Naive thymus-derived CD8-positive, alpha-beta T cell (primary cell): ENCODE measurements at regions not wholly inside any gene's neighbourhood (a gene's known extent, or its start where the extent isn't known, plus 50 kb on each side); places are given as distances from the start of the nearest gene placed in this dataset.
A peak's percentile ranks its signal among the peaks of the same experiment; 100 is the strongest.

ENCODE experiments used
- ATAC-seq, 2 donors: fragments of 150-1000 bp; cut with Tn5 transposase in 1 of 2; sonication (Bioruptor Pico), chemical (Tn5 transposase) in 1 of 2; 1 replicate in 1 of 2; 2 replicates in 1 of 2; pipeline ENCODE4 v1.10.0; 2021; ENCODE audit warnings: mild to moderate bottlenecking in 2 of 2, moderate library complexity in 2 of 2
- POLR2A ChIA-PET: fragments of 350-600 bp; sonication (Branson Sonifier 250); formaldehyde crosslinking; loops from one replicate; lab custom pipeline; 2021; ENCODE audit warnings: antibody characterized with exemption; lab: Charles Lee
- DNase-seq, 10 donors: peaks; one replicate each; pipeline versions ENCODE4 v3.0.0 to v3.0.0-alpha.2; 2020 to 2022
- H3K27ac Mint-ChIP-seq, 10 donors: one replicate each; pipeline ENCODE4 v1.8.0; 2020 to 2022; ENCODE audit warnings: mild to moderate bottlenecking in 10 of 10, mixed read lengths in 10 of 10, moderate library complexity in 4 of 10, inconsistent platforms in 1 of 10
- H3K27me3 Mint-ChIP-seq, 5 donors: one replicate each; pipeline ENCODE4 v1.8.0; 2021 to 2022; ENCODE audit warnings: mixed read lengths in 5 of 5
- H3K36me3 Mint-ChIP-seq, 3 donors: one replicate each; pipeline ENCODE4 v1.8.0; 2020 to 2022; ENCODE audit warnings: mixed read lengths in 3 of 3, mild to moderate bottlenecking in 2 of 3, inconsistent platforms in 1 of 3
- H3K4me1 Mint-ChIP-seq, 4 donors: one replicate each; pipeline ENCODE4 v1.8.0; 2021 to 2022; ENCODE audit warnings: mixed read lengths in 4 of 4
- H3K4me3 Mint-ChIP-seq, 10 donors: one replicate each; pipeline ENCODE4 v1.8.0; 2020 to 2022; ENCODE audit warnings: mild to moderate bottlenecking in 10 of 10, mixed read lengths in 10 of 10, moderate library complexity in 6 of 10, inconsistent platforms in 1 of 10
- H3K9me3 Mint-ChIP-seq, 9 donors: one replicate each; pipeline ENCODE4 v1.8.0; 2020 to 2022; ENCODE audit warnings: mixed read lengths in 9 of 9, mild to moderate bottlenecking in 3 of 9, inconsistent platforms in 1 of 9, moderate library complexity in 1 of 9

- H3K4me3 Mint-ChIP-seq = no peak overlapping the region
- ATAC-seq (no peak), DNase-seq (no peak)
- POLR2A ChIA-PET = no interaction called here
- H3K27me3 Mint-ChIP-seq = peaks cover 8 to 51% (median 20%) of the 10 kb centered on the region in 5 donors
- no peaks in the 10 kb centered on the region for H3K4me1 Mint-ChIP-seq
- no peak overlapping the region for H3K27ac Mint-ChIP-seq
- no peaks in the 10 kb centered on the region for H3K9me3 Mint-ChIP-seq
- no peaks in the 10 kb centered on the region for H3K36me3 Mint-ChIP-seq
These were observed 84.4 kb upstream of the SYPL1 start for GRCh38 chr7:106196460-106197021.

GRCh38 chr7:106193661-106194060, 81.5 kb upstream of the SYPL1 start:
- DNase-seq (no peak), ATAC-seq (no peak)
- no peak overlapping the region for H3K27ac Mint-ChIP-seq
- H3K36me3 Mint-ChIP-seq = no peaks in the 10 kb centered on the region
- no peaks in the 10 kb centered on the region for H3K9me3 Mint-ChIP-seq
- no peak overlapping the region for H3K4me3 Mint-ChIP-seq
- no peaks in the 10 kb centered on the region for H3K4me1 Mint-ChIP-seq
- peaks cover 9 to 46% (median 20%) of the 10 kb centered on the region in 5 donors for H3K27me3 Mint-ChIP-seq
- POLR2A ChIA-PET = no interaction called here

- Mint-ChIP-seq H3K4me1 (no peaks in the 10 kb centered on the region), H3K4me3 (no peak overlapping the region), H3K27ac (no peak overlapping the region), H3K9me3 (no peaks in the 10 kb centered on the region), H3K27me3 (peaks cover 9 to 31% (median 16%) of the 10 kb centered on the region in 5 donors), H3K36me3 (no peaks in the 10 kb centered on the region)
- DNase-seq (no peak), ATAC-seq (no peak)
- POLR2A ChIA-PET = no interaction called here
These were observed 78.6 kb upstream of the SYPL1 start for GRCh38 chr7:106190589-106191330.

GRCh38 chr7:106187613-106188350, 75.7 kb upstream of the SYPL1 start:
- H3K4me1 Mint-ChIP-seq = peaks cover 2 to 12% (median 7%) of the 10 kb centered on the region in 4 donors
- no peak overlapping the region for H3K4me3 Mint-ChIP-seq
- peaks cover 0 to 11% (median 5%) of the 10 kb centered on the region in 5 donors for H3K27me3 Mint-ChIP-seq
- H3K9me3 Mint-ChIP-seq = no peaks in the 10 kb centered on the region
- POLR2A ChIA-PET = no interaction called here
- ATAC-seq (no peak), DNase-seq (no peak)
- no peaks in the 10 kb centered on the region for H3K36me3 Mint-ChIP-seq
- no peak overlapping the region for H3K27ac Mint-ChIP-seq

- Mint-ChIP-seq H3K27me3 (peaks cover 0 to 3% (median 0%) of the 10 kb centered on the region in 5 donors), H3K4me1 (peaks cover 2 to 12% (median 7%) of the 10 kb centered on the region in 4 donors), H3K36me3 (no peaks in the 10 kb centered on the region), H3K27ac (no peak overlapping the region), H3K4me3 (no peak overlapping the region), H3K9me3 (no peaks in the 10 kb centered on the region)
- ATAC-seq (no peak), DNase-seq (no peak)
- POLR2A ChIA-PET = no interaction called here
These were observed 73.6 kb upstream of the SYPL1 start for GRCh38 chr7:106185719-106186118.

GRCh38 chr7:106183952-106184351, 71.8 kb upstream of the SYPL1 start:
- H3K4me1 Mint-ChIP-seq = peaks cover 2 to 12% (median 7%) of the 10 kb centered on the region in 4 donors
- POLR2A ChIA-PET = no interaction called here
- ATAC-seq = no peak
- H3K27me3 Mint-ChIP-seq = peaks cover 0 to 7% (median 2%) of the 10 kb centered on the region in 5 donors
- H3K27ac Mint-ChIP-seq = peak overlapping the region in 2 of 10 donors; percentile 7 to 8
- DNase-seq = no peak
- H3K4me3 Mint-ChIP-seq = no peak overlapping the region
- no peaks in the 10 kb centered on the region for H3K9me3 Mint-ChIP-seq
- H3K36me3 Mint-ChIP-seq = no peaks in the 10 kb centered on the region

GRCh38 chr7:106182904-106183303, 70.8 kb upstream of the SYPL1 start:
- Mint-ChIP-seq H3K9me3 (no peaks in the 10 kb centered on the region), H3K4me3 (no peak overlapping the region), H3K27me3 (peaks cover 0 to 8% (median 4%) of the 10 kb centered on the region in 5 donors), H3K36me3 (no peaks in the 10 kb centered on the region), H3K27ac (no peak overlapping the region), H3K4me1 (peaks cover 2 to 12% (median 7%) of the 10 kb centered on the region in 4 donors)
- DNase-seq (no peak), ATAC-seq (no peak)
- POLR2A ChIA-PET = no interaction called here

GRCh38 chr7:106181658-106182265, 69.7 kb upstream of the SYPL1 start:
- peaks cover 2 to 16% (median 8%) of the 10 kb centered on the region in 4 donors for H3K4me1 Mint-ChIP-seq
- ATAC-seq (no peak), DNase-seq (no peak)
- POLR2A ChIA-PET = no interaction called here
- peaks cover 0 to 10% (median 4%) of the 10 kb centered on the region in 5 donors for H3K27me3 Mint-ChIP-seq
- H3K4me3 Mint-ChIP-seq = no peak overlapping the region
- H3K9me3 Mint-ChIP-seq = no peaks in the 10 kb centered on the region
- no peaks in the 10 kb centered on the region for H3K36me3 Mint-ChIP-seq
- H3K27ac Mint-ChIP-seq = no peak overlapping the region

- peaks cover 5 to 20% (median 11%) of the 10 kb centered on the region in 4 donors for H3K4me1 Mint-ChIP-seq
- H3K36me3 Mint-ChIP-seq = no peaks in the 10 kb centered on the region
- no peak overlapping the region for H3K4me3 Mint-ChIP-seq
- POLR2A ChIA-PET = no interaction called here
- no peak for DNase-seq
- H3K27me3 Mint-ChIP-seq = peaks cover 1 to 20% (median 11%) of the 10 kb centered on the region in 5 donors
- H3K27ac Mint-ChIP-seq = no peak overlapping the region
- no peak for ATAC-seq
- no peaks in the 10 kb centered on the region for H3K9me3 Mint-ChIP-seq
These were observed 68.6 kb upstream of the SYPL1 start for GRCh38 chr7:106180721-106181120.

- ATAC-seq (no peak), DNase-seq (no peak)
- POLR2A ChIA-PET = no interaction called here
- H3K9me3 Mint-ChIP-seq = no peaks in the 10 kb centered on the region
- H3K36me3 Mint-ChIP-seq = no peaks in the 10 kb centered on the region
- peaks cover 5 to 17% (median 11%) of the 10 kb centered on the region in 4 donors for H3K4me1 Mint-ChIP-seq
- no peak overlapping the region for H3K27ac Mint-ChIP-seq
- peaks cover 6 to 22% (median 13%) of the 10 kb centered on the region in 5 donors for H3K27me3 Mint-ChIP-seq
- no peak overlapping the region for H3K4me3 Mint-ChIP-seq
These were observed 67.1 kb upstream of the SYPL1 start for GRCh38 chr7:106179256-106179655.

- peaks cover 3 to 11% (median 5%) of the 10 kb centered on the region in 4 donors for H3K4me1 Mint-ChIP-seq
- no peaks in the 10 kb centered on the region for H3K9me3 Mint-ChIP-seq
- no peak for ATAC-seq
- no peak for DNase-seq
- no peak overlapping the region for H3K4me3 Mint-ChIP-seq
- no peaks in the 10 kb centered on the region for H3K36me3 Mint-ChIP-seq
- H3K27me3 Mint-ChIP-seq = peaks cover 6 to 22% (median 13%) of the 10 kb centered on the region in 5 donors
- POLR2A ChIA-PET = no interaction called here
- peak overlapping the region in 1 of 10 donors; percentile 63 for H3K27ac Mint-ChIP-seq
These were observed 66.6 kb upstream of the SYPL1 start for GRCh38 chr7:106178593-106179134.

- ATAC-seq (no peak), DNase-seq (no peak)
- Mint-ChIP-seq H3K4me3 (no peak overlapping the region), H3K36me3 (no peaks in the 10 kb centered on the region), H3K4me1 (peaks cover 2 to 8% (median 4%) of the 10 kb centered on the region in 4 donors), H3K9me3 (no peaks in the 10 kb centered on the region), H3K27ac (peak overlapping the region in 1 of 10 donors; percentile 63), H3K27me3 (peaks cover 6 to 22% (median 13%) of the 10 kb centered on the region in 5 donors)
- POLR2A ChIA-PET = no interaction called here
These were observed 65.9 kb upstream of the SYPL1 start for GRCh38 chr7:106177738-106178592.
